CD14-positive monocyte (primary cell): ENCODE measurements at regions not wholly inside any gene's neighbourhood (a gene's known extent, or its start where the extent isn't known, plus 50 kb on each side); places are given as distances from the start of the nearest gene placed in this dataset.

Experiments used
- DNase-seq, 3 donors: peaks; one replicate each; pipeline ENCODE4 v3.0.0-alpha.2; 2011 to 2022
- H2AFZ ChIP-seq: 2 replicates; pipeline ENCODE4 v1.6.0; 2012; ENCODE audit warnings: mild to moderate bottlenecking, low read depth, low read length, inconsistent platforms; ENCODE audit not compliant: insufficient read depth, poor library complexity, severe bottlenecking
- H3K27ac ChIP-seq, 2 donors: 1 replicate in 1 of 2; 2 replicates in 1 of 2; pipeline ENCODE4 v1.5.1; 2012 to 2013; ENCODE audit warnings: low read length in 2 of 2, control low read depth in 1 of 2, inconsistent platforms in 1 of 2, low read depth in 1 of 2, mild to moderate bottlenecking in 1 of 2
- H3K27me3 ChIP-seq, 2 donors: one replicate each; pipeline versions ENCODE4 v1.6.0 to v1.6.1; 2011 to 2013; ENCODE audit warnings: low read length in 2 of 2; ENCODE audit not compliant: control insufficient read depth in 2 of 2, insufficient read depth in 2 of 2
- H3K36me3 ChIP-seq, 2 donors: replicated peaks in 1 of 2; 1 replicate in 1 of 2; 2 replicates in 1 of 2; pipeline versions ENCODE4 v1.5.1 to v1.6.1; 2012 to 2013; ENCODE audit warnings: low read length in 2 of 2, control low read depth in 1 of 2, inconsistent platforms in 1 of 2, mild to moderate bottlenecking in 1 of 2; ENCODE audit not compliant: insufficient read depth in 2 of 2, control insufficient read depth in 1 of 2
- H3K4me1 ChIP-seq, 2 donors: 1 replicate in 1 of 2; 2 replicates in 1 of 2; pipeline versions ENCODE4 v1.5.1 to v1.6.1; 2012 to 2013; ENCODE audit warnings: low read length in 2 of 2, control low read depth in 1 of 2, inconsistent platforms in 1 of 2, mild to moderate bottlenecking in 1 of 2, moderate library complexity in 1 of 2; ENCODE audit not compliant: insufficient read depth in 2 of 2, control insufficient read depth in 1 of 2
- H3K4me2 ChIP-seq: replicated peaks from 2 replicates; pipeline ENCODE3; 2012; ENCODE audit warnings: low read length, moderate library complexity, mild to moderate bottlenecking; ENCODE audit not compliant: poor library complexity, severe bottlenecking; ENCODE audit errors: extremely low read depth
- H3K4me3 ChIP-seq, 3 experiments: fragments of 200-600 bp in 1 of 3; sonication (generic) in 1 of 3; replicated peaks in 1 of 3; 1 replicate in 2 of 3; 2 replicates in 1 of 3; pipeline ENCODE4 v1.5.1; 2011 to 2013; ENCODE audit warnings: low read length in 3 of 3, mild to moderate bottlenecking in 3 of 3, control low read depth in 2 of 3, low read depth in 2 of 3, inconsistent platforms in 1 of 3, moderate library complexity in 1 of 3
- H3K79me2 ChIP-seq: 2 replicates; pipeline ENCODE4 v1.6.0; 2012; ENCODE audit warnings: mild to moderate bottlenecking, control low read depth, inconsistent platforms, low read length, moderate library complexity; ENCODE audit not compliant: insufficient read depth
- H3K9ac ChIP-seq: 2 replicates; pipeline ENCODE4 v1.6.0; 2017; ENCODE audit warnings: low read length, mild to moderate bottlenecking; ENCODE audit not compliant: insufficient read depth, poor library complexity, severe bottlenecking
- H3K9me3 ChIP-seq, 2 donors: replicated peaks in 1 of 2; 1 replicate in 1 of 2; 2 replicates in 1 of 2; pipeline versions ENCODE4 v1.5.1 to v1.6.1; 2012 to 2013; ENCODE audit warnings: low read length in 2 of 2, control low read depth in 1 of 2; ENCODE audit not compliant: control insufficient read depth in 1 of 2, insufficient read depth in 1 of 2
- H4K20me1 ChIP-seq: 2 replicates; pipeline ENCODE4 v1.6.0; 2012; ENCODE audit warnings: mild to moderate bottlenecking, low read length, control low read depth, moderate library complexity; ENCODE audit not compliant: insufficient read depth
- H3K27ac Mint-ChIP-seq, 7 donors: one replicate each; pipeline ENCODE4 v1.8.0; 2020; ENCODE audit warnings: mild to moderate bottlenecking in 7 of 7, mixed read lengths in 7 of 7, moderate library complexity in 6 of 7, inconsistent platforms in 2 of 7
- H3K27me3 Mint-ChIP-seq, 3 donors: one replicate each; pipeline ENCODE4 v1.8.0; 2021 to 2022; ENCODE audit warnings: low read depth in 3 of 3, mild to moderate bottlenecking in 3 of 3, mixed read lengths in 3 of 3, moderate library complexity in 3 of 3, inconsistent platforms in 1 of 3
- H3K36me3 Mint-ChIP-seq, 2 donors: one replicate each; pipeline ENCODE4 v1.8.0; 2020; ENCODE audit warnings: mixed read lengths in 2 of 2, inconsistent platforms in 1 of 2, mild to moderate bottlenecking in 1 of 2
- H3K4me1 Mint-ChIP-seq: one replicate; pipeline ENCODE4 v1.8.0; 2020; ENCODE audit warnings: mild to moderate bottlenecking, mixed read lengths
- H3K4me3 Mint-ChIP-seq, 2 donors: one replicate each; pipeline ENCODE4 v1.8.0; 2020; ENCODE audit warnings: mild to moderate bottlenecking in 2 of 2, mixed read lengths in 2 of 2, moderate library complexity in 1 of 2
- H3K9me3 Mint-ChIP-seq, 7 donors: one replicate each; pipeline ENCODE4 v1.8.0; 2020 to 2022; ENCODE audit warnings: mixed read lengths in 7 of 7, mild to moderate bottlenecking in 6 of 7, moderate library complexity in 6 of 7, inconsistent platforms in 2 of 7
- WGBS: methylation state at CpG from one replicate; pipeline ENCODE4 v1.1.5; 2013; ENCODE audit warnings: missing lambda C conversion rate; ENCODE audit not compliant: insufficient coverage; 5-methylcytosine and 5-hydroxymethylcytosine counted together
- intact Hi-C, 2 donors: fragments of 100-400 bp; cut with micrococcal nuclease; formaldehyde crosslinking; loops; one replicate each; pipeline versions ENCODE4 v1.15.0 to v1.15.1; 2023
- TF ChIP-seq, protein P1 (sequence below): fragments of 200-600 bp; IDR thresholded peaks from one replicate; pipeline ENCODE4 v1.8.0; 2022; ENCODE audit warnings: antibody characterized with exemption, mild to moderate bottlenecking

- Histone ChIP-seq H3K79me2 (no peaks in the 10 kb centered on the region), H3K4me2 (no peak overlapping the region), H3K4me1 (no peaks in the 10 kb centered on the region), H3K4me3 (no peak overlapping the region), H3K27ac (no peak overlapping the region), H3K36me3 (no peaks in the 10 kb centered on the region), H3K9me3 (no peaks in the 10 kb centered on the region), H2AFZ (no peak overlapping the region), H4K20me1 (no peaks in the 10 kb centered on the region), H3K27me3 (no peaks in the 10 kb centered on the region), H3K9ac (no peak overlapping the region)
- 78% methylated on average over 15 of the region's 20 CpGs for WGBS
- intact Hi-C loops: no loop called here
- Mint-ChIP-seq H3K4me1 (no peaks in the 10 kb centered on the region), H3K27ac (no peak overlapping the region), H3K36me3 (no peaks in the 10 kb centered on the region), H3K9me3 (peaks cover 0 to 2% (median 0%) of the 10 kb centered on the region in 7 donors), H3K27me3 (peaks cover 1 to 10% (median 4%) of the 10 kb centered on the region in 3 donors), H3K4me3 (no peak overlapping the region)
- TF ChIP-seq, protein P1, sequence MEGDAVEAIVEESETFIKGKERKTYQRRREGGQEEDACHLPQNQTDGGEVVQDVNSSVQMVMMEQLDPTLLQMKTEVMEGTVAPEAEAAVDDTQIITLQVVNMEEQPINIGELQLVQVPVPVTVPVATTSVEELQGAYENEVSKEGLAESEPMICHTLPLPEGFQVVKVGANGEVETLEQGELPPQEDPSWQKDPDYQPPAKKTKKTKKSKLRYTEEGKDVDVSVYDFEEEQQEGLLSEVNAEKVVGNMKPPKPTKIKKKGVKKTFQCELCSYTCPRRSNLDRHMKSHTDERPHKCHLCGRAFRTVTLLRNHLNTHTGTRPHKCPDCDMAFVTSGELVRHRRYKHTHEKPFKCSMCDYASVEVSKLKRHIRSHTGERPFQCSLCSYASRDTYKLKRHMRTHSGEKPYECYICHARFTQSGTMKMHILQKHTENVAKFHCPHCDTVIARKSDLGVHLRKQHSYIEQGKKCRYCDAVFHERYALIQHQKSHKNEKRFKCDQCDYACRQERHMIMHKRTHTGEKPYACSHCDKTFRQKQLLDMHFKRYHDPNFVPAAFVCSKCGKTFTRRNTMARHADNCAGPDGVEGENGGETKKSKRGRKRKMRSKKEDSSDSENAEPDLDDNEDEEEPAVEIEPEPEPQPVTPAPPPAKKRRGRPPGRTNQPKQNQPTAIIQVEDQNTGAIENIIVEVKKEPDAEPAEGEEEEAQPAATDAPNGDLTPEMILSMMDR: no peak
- DNase-seq: no peak
These were observed 261.1 kb upstream of the AGAP1 start for GRCh38 chr2:235232449-235233433.

- Histone ChIP-seq H3K4me2 (no peak overlapping the region), H3K4me1 (no peaks in the 10 kb centered on the region), H4K20me1 (no peaks in the 10 kb centered on the region), H3K27ac (no peak overlapping the region), H3K4me3 (no peak overlapping the region), H3K36me3 (no peaks in the 10 kb centered on the region), H3K9ac (no peak overlapping the region), H3K9me3 (no peaks in the 10 kb centered on the region), H3K79me2 (no peaks in the 10 kb centered on the region), H3K27me3 (no peaks in the 10 kb centered on the region), H2AFZ (no peak overlapping the region)
- no CpG with 5 or more reads among the region's 6 CpGs for WGBS
- DNase-seq: no peak
- H3K36me3 Mint-ChIP-seq: no peaks in the 10 kb centered on the region
- intact Hi-C loops: no loop called here
- TF ChIP-seq, protein P1: no peak
- H3K4me3 Mint-ChIP-seq: no peak overlapping the region
- no peaks in the 10 kb centered on the region for H3K9me3 Mint-ChIP-seq
- H3K27me3 Mint-ChIP-seq: peaks cover 0 to 14% (median 6%) of the 10 kb centered on the region in 3 donors
- H3K4me1 Mint-ChIP-seq: no peaks in the 10 kb centered on the region
- H3K27ac Mint-ChIP-seq: no peak overlapping the region
These were observed 259.1 kb upstream of the AGAP1 start for GRCh38 chr2:235234736-235235135.
